ENCODE measurements at regions not wholly inside any gene's neighbourhood (a gene's known extent, or its start where the extent isn't known, plus 50 kb on each side); places are given as distances from the start of the nearest gene placed in this dataset.
"Not testable (repeated sequence)": the region's sequence is repeated elsewhere in the genome, so short reads cannot be mapped to it uniquely, and the experiment has no call there.

GRCh38 chr20:30387823-30388222 is 869.6 kb upstream of the DEFB115 start:
- DNase-seq (ENCODE audit: low read depth, low spot score) = not testable (repeated sequence)

- not testable (repeated sequence) for DNase-seq (ENCODE audit: low read depth, low spot score)
These were observed 863.9 kb upstream of the DEFB115 start for GRCh38 chr20:30393523-30393922.

GRCh38 chr20:30397111-30397510 is 860.4 kb upstream of the DEFB115 start:
- not testable (repeated sequence) for DNase-seq (ENCODE audit: low read depth, low spot score)

- DNase-seq (ENCODE audit: low read depth, low spot score) = not testable (repeated sequence)
These were observed 852.4 kb upstream of the DEFB115 start for GRCh38 chr20:30405061-30405460.

- not testable (repeated sequence) for DNase-seq (ENCODE audit: low read depth, low spot score)
These were observed 851.9 kb upstream of the DEFB115 start for GRCh38 chr20:30405585-30405984.

GRCh38 chr20:30406370-30406769 is 851.1 kb upstream of the DEFB115 start:
- not testable (repeated sequence) for DNase-seq (ENCODE audit: low read depth, low spot score)

GRCh38 chr20:30412972-30413371 is 844.5 kb upstream of the DEFB115 start:
- DNase-seq (ENCODE audit: low read depth, low spot score) = no peak

- not testable (repeated sequence) for DNase-seq (ENCODE audit: low read depth, low spot score)
These were observed 840.1 kb upstream of the DEFB115 start for GRCh38 chr20:30417387-30417786.

GRCh38 chr20:30418378-30418777 is 839.1 kb upstream of the DEFB115 start:
- DNase-seq (ENCODE audit: low read depth, low spot score) = not testable (repeated sequence)

GRCh38 chr20:30419466-30419865 is 838.0 kb upstream of the DEFB115 start:
- no peak for DNase-seq (ENCODE audit: low read depth, low spot score)

- DNase-seq (ENCODE audit: low read depth, low spot score) = not testable (repeated sequence)
These were observed 837.5 kb upstream of the DEFB115 start for GRCh38 chr20:30419871-30420420.

All from iPS DF 19.7 (cell line).